WTC11 (cell line): ENCODE measurements at regions not wholly inside any gene's neighbourhood (a gene's known extent, or its start where the extent isn't known, plus 50 kb on each side); places are given as distances from the start of the nearest gene placed in this dataset.
"Not testable (repeated sequence)": the region's sequence is repeated elsewhere in the genome, so short reads cannot be mapped to it uniquely, and the experiment has no call there.

Experiments
- ATAC-seq: fragments of 200-7000 bp; cut with Tn5 transposase; 2 replicates; pipeline ENCODE4 v1.10.0; 2021; ENCODE audit warnings: mild to moderate bottlenecking, moderate library complexity
- CTCF ChIA-PET: fragments of 300-600 bp; sonication (Branson Sonifier 250); formaldehyde crosslinking; loops from one replicate; lab custom pipeline; 2021; ENCODE audit warnings: antibody characterized with exemption; lab: Charles Lee
- POLR2A ChIA-PET: fragments of 350-600 bp; sonication (Branson Sonifier 250); formaldehyde crosslinking; loops from one replicate; lab custom pipeline; 2021; ENCODE audit warnings: antibody characterized with exemption; lab: Charles Lee
- DNase-seq: peaks from one replicate; pipeline ENCODE4 v3.0.0; 2021; ENCODE audit warnings: low spot score
- H3K27ac Mint-ChIP-seq: 2 replicates; pipeline ENCODE4 v1.8.0; 2021; ENCODE audit warnings: mixed read lengths
- H3K27me3 Mint-ChIP-seq: 2 replicates; pipeline ENCODE4 v1.8.0; 2021; ENCODE audit warnings: low read depth, mild to moderate bottlenecking, moderate library complexity, mixed read lengths
- H3K36me3 Mint-ChIP-seq: 2 replicates; pipeline ENCODE4 v1.8.0; 2021; ENCODE audit warnings: mixed read lengths
- H3K4me1 Mint-ChIP-seq: 2 replicates; pipeline ENCODE4 v1.8.0; 2022; ENCODE audit warnings: mixed read lengths
- H3K4me3 Mint-ChIP-seq: 2 replicates; pipeline ENCODE4 v1.8.0; 2021; ENCODE audit warnings: mild to moderate bottlenecking, moderate library complexity, mixed read lengths
- H3K9me3 Mint-ChIP-seq: 2 replicates; pipeline ENCODE4 v1.8.0; 2021; ENCODE audit warnings: mixed read lengths
- ARID4B ChIP-seq: sonication (generic); formaldehyde crosslinking; IDR thresholded peaks from 2 replicates; pipeline ENCODE4 v1.8.0; 2023; ENCODE audit warnings: missing genetic modification reagents, mild to moderate bottlenecking, borderline replicate concordance
- ATF1 ChIP-seq: sonication (generic); formaldehyde crosslinking; IDR thresholded peaks from 2 replicates; pipeline ENCODE4 v1.8.1; 2023; ENCODE audit warnings: mild to moderate bottlenecking, moderate library complexity, missing genetic modification reagents
- CDX4 ChIP-seq: fragments of 250-450 bp; sonication (Bioruptor Pico); IDR thresholded peaks from 2 replicates; pipeline ENCODE4 v1.9.0; 2021; ENCODE audit warnings: moderate library complexity, mild to moderate bottlenecking, inconsistent platforms, borderline replicate concordance
- EMX1 ChIP-seq: fragments of 250-450 bp; sonication (Bioruptor Pico); IDR thresholded peaks from 2 replicates; pipeline ENCODE4 v1.8.0; 2021; ENCODE audit warnings: mild to moderate bottlenecking
- ETV6 ChIP-seq: sonication (generic); formaldehyde crosslinking; IDR thresholded peaks from 2 replicates; pipeline ENCODE4 v1.8.1; 2022; ENCODE audit warnings: mild to moderate bottlenecking, missing genetic modification reagents
- FOXK1 ChIP-seq: sonication (generic); formaldehyde crosslinking; IDR thresholded peaks from 2 replicates; pipeline ENCODE4 v1.8.0; 2022; ENCODE audit warnings: mild to moderate bottlenecking, moderate library complexity, missing genetic modification reagents
- HMGA2 ChIP-seq: fragments of 250-450 bp; sonication (Bioruptor Pico); IDR thresholded peaks from 2 replicates; pipeline ENCODE4 v1.4.0; 2021; ENCODE audit warnings: mild to moderate bottlenecking, moderate library complexity
- JUN ChIP-seq: sonication (generic); formaldehyde crosslinking; IDR thresholded peaks from 2 replicates; pipeline ENCODE4 v1.8.0; 2023; ENCODE audit warnings: mild to moderate bottlenecking, missing genetic modification reagents
- KAT7 ChIP-seq: sonication (generic); formaldehyde crosslinking; IDR thresholded peaks from 2 replicates; pipeline ENCODE4 v1.8.1; 2023; ENCODE audit warnings: missing genetic modification reagents, mild to moderate bottlenecking, borderline replicate concordance
- NFYB ChIP-seq: sonication (generic); formaldehyde crosslinking; conservative IDR thresholded peaks from 2 replicates; pipeline ENCODE4 v1.8.0; 2022; ENCODE audit warnings: low read depth, missing genetic modification reagents
- RORB ChIP-seq: fragments of 250-450 bp; sonication (Bioruptor Pico); IDR thresholded peaks from 2 replicates; pipeline ENCODE4 v1.9.0; 2021; ENCODE audit warnings: mild to moderate bottlenecking
- SMAD3 ChIP-seq: sonication (generic); formaldehyde crosslinking; IDR thresholded peaks from 2 replicates; pipeline ENCODE4 v1.8.0; 2022; ENCODE audit warnings: missing genetic modification reagents, mild to moderate bottlenecking, borderline replicate concordance
- TEAD4 ChIP-seq: sonication (generic); formaldehyde crosslinking; IDR thresholded peaks from 2 replicates; pipeline ENCODE4 v1.8.0; 2022; ENCODE audit warnings: mild to moderate bottlenecking, missing genetic modification reagents
- ZBTB43 ChIP-seq: sonication (generic); formaldehyde crosslinking; IDR thresholded peaks from 2 replicates; pipeline ENCODE4 v1.8.1; 2023; ENCODE audit warnings: mild to moderate bottlenecking, missing genetic modification reagents
- ZNF425 ChIP-seq: fragments of 250-450 bp; sonication (Bioruptor Pico); conservative IDR thresholded peaks from 2 replicates; pipeline ENCODE4 v1.9.0; 2021; ENCODE audit warnings: mild to moderate bottlenecking
- ZSCAN18 ChIP-seq: fragments of 250-450 bp; sonication (Bioruptor Pico); IDR thresholded peaks from 2 replicates; pipeline ENCODE4 v2.1.2; 2022; ENCODE audit warnings: mild to moderate bottlenecking, moderate library complexity

GRCh38 chr9:31323726-31324444 lies 1060.6 kb upstream of the ACO1 start:
- DNase-seq (no peak), ATAC-seq (no peak)
- Mint-ChIP-seq H3K27ac (no peak overlapping the region), H3K9me3 (peaks cover 7% of the 10 kb centered on the region; the same call in 1 of the 2 replicates), H3K27me3 (no peaks in the 10 kb centered on the region)
- POLR2A ChIA-PET: no interaction called here
- TF ChIP-seq RORB (CRISPR knock-in tag): no peak
- TF ChIP-seq, all 79 proteins: peak for 0
- no peak overlapping the region for H3K4me3 Mint-ChIP-seq
- peaks cover 9% of the 10 kb centered on the region for H3K4me1 Mint-ChIP-seq
- H3K36me3 Mint-ChIP-seq: no peaks in the 10 kb centered on the region
- CTCF ChIA-PET: interaction anchor here (1.0 kb wide), 1 partner anchor 219 kb away, joined by 3 read pairs; no protein-coding TSS in a partner anchor

- H3K36me3 Mint-ChIP-seq: no peaks in the 10 kb centered on the region
- TF ChIP-seq SMAD3 (CRISPR knock-in tag) (no peak), ZNF425 (CRISPR knock-in tag) (no peak), ZSCAN18 (CRISPR knock-in tag) (no peak), FOXK1 (CRISPR knock-in tag) (no peak), ARID4B (CRISPR knock-in tag) (no peak), ETV6 (CRISPR knock-in tag) (no peak), ATF1 (CRISPR knock-in tag) (no peak)
- H3K4me1 Mint-ChIP-seq: peaks cover 9% of the 10 kb centered on the region
- H3K9me3 Mint-ChIP-seq: peaks cover 7% of the 10 kb centered on the region; the same call in 1 of the 2 replicates
- ChIA-PET POLR2A (no interaction called here), CTCF (no interaction called here)
- ATAC-seq: no peak
- no peak overlapping the region for H3K27ac Mint-ChIP-seq
- H3K27me3 Mint-ChIP-seq: no peaks in the 10 kb centered on the region
- no peak overlapping the region for H3K4me3 Mint-ChIP-seq
- DNase-seq: no peak
Measured at GRCh38 chr9:31325778-31326177, 1058.7 kb upstream of the ACO1 start.

GRCh38 chr9:31326883-31327282 lies 1057.6 kb upstream of the ACO1 start:
- H3K4me1 Mint-ChIP-seq, DNase-seq, H3K27me3 Mint-ChIP-seq, H3K27ac Mint-ChIP-seq, ATAC-seq, H3K9me3 Mint-ChIP-seq, H3K36me3 Mint-ChIP-seq, POLR2A ChIA-PET, H3K4me3 Mint-ChIP-seq, CTCF ChIA-PET: not testable (repeated sequence)

- Mint-ChIP-seq H3K27me3 (no peaks in the 10 kb centered on the region), H3K36me3 (no peaks in the 10 kb centered on the region; the same call in 1 of the 2 replicates), H3K4me1 (no peaks in the 10 kb centered on the region), H3K9me3 (no peaks in the 10 kb centered on the region), H3K27ac (no peak overlapping the region), H3K4me3 (no peak overlapping the region)
- ChIA-PET CTCF (no interaction called here), POLR2A (no interaction called here)
- DNase-seq (no peak), ATAC-seq (no peak)
- TF ChIP-seq ZBTB43 (CRISPR knock-in tag) (no peak), HMGA2 (CRISPR knock-in tag) (no peak), NFYB (CRISPR knock-in tag) (no peak), EMX1 (CRISPR knock-in tag) (no peak), KAT7 (CRISPR knock-in tag) (no peak), JUN (CRISPR knock-in tag) (no peak), TEAD4 (CRISPR knock-in tag) (no peak), CDX4 (CRISPR knock-in tag) (no peak)
Measured at GRCh38 chr9:31334837-31335528, 1049.5 kb upstream of the ACO1 start.
